Activated naive CD4-positive, alpha-beta T cell treated with anti-CD3 and anti-CD28 coated beads, Interleukin-2, amount 50 U/mL, for 24 hours (primary cell): ENCODE measurements at regions not wholly inside any gene's neighbourhood (a gene's known extent, or its start where the extent isn't known, plus 50 kb on each side); places are given as distances from the start of the nearest gene placed in this dataset.
"Not testable (repeated sequence)": the region's sequence is repeated elsewhere in the genome, so short reads cannot be mapped to it uniquely, and the experiment has no call there.

Experiments used
- H3K27ac Mint-ChIP-seq: one replicate; pipeline ENCODE4 v1.8.0; 2021; ENCODE audit warnings: mild to moderate bottlenecking, mixed read lengths
- H3K27me3 Mint-ChIP-seq: one replicate; pipeline ENCODE4 v1.8.0; 2021; ENCODE audit warnings: mixed read lengths
- H3K36me3 Mint-ChIP-seq: one replicate; pipeline ENCODE4 v1.8.0; 2021; ENCODE audit warnings: mixed read lengths
- H3K4me1 Mint-ChIP-seq: one replicate; pipeline ENCODE4 v1.8.0; 2021; ENCODE audit warnings: mixed read lengths
- H3K4me3 Mint-ChIP-seq: one replicate; pipeline ENCODE4 v1.8.0; 2021; ENCODE audit warnings: mild to moderate bottlenecking, mixed read lengths
- H3K9me3 Mint-ChIP-seq: one replicate; pipeline ENCODE4 v1.8.0; 2021; ENCODE audit warnings: mixed read lengths

GRCh38 chrX:109782994-109783700 lies 50.1 kb upstream of the ACSL4 start:
- Mint-ChIP-seq H3K4me1 (peaks cover 11% of the 10 kb centered on the region), H3K4me3 (no peak overlapping the region), H3K36me3 (no peaks in the 10 kb centered on the region), H3K9me3 (no peaks in the 10 kb centered on the region), H3K27me3 (no peaks in the 10 kb centered on the region), H3K27ac (peak overlapping the region; percentile 41)

DNA sequence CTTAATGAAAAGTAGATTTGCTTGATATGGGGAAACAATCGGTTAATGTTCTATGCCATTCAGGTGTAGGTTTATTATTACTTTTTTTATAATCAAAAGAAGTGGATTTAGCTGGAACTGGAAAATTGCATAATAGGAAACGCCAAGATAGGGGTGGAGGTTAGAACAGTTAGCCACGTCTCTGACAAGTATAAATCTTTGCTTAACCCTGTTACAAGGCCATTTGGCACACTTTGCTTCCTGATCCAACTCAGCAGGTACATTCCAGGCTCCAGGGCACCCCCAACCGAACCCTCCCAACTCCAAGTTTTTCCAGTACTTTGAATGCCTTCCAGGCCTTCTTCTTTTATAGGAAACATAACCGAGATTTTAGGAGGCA lies 50.6 kb upstream of the ACSL4 start:
- Mint-ChIP-seq H3K4me1 (peaks cover 11% of the 10 kb centered on the region), H3K36me3 (no peaks in the 10 kb centered on the region), H3K4me3 (no peak overlapping the region), H3K27ac (no peak overlapping the region), H3K27me3 (no peaks in the 10 kb centered on the region), H3K9me3 (no peaks in the 10 kb centered on the region)

DNA sequence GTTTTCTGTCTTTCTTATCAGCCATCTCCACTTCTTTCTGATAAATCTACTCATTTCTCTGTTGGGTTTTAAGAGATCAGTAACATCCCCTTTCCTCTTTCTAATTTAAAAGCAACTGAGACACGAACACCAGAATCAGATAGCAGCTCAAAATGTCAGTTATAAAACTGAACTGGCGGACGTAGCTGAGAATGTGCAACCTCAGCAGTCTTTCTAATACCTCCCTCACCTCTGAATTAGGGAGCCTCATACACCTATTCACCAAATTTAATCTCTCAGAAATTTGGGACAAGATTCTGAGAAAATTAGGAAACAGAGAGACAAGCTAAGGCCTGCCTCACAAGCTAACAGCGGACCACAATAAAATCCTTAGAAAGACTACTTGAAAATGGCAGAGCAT lies 52.0 kb upstream of the ACSL4 start:
- no peaks in the 10 kb centered on the region for H3K36me3 Mint-ChIP-seq
- H3K4me3 Mint-ChIP-seq, result no peak overlapping the region
- H3K27ac Mint-ChIP-seq, result no peak overlapping the region
- H3K27me3 Mint-ChIP-seq, result peaks cover under 1% of the 10 kb centered on the region
- H3K9me3 Mint-ChIP-seq, result no peaks in the 10 kb centered on the region
- H3K4me1 Mint-ChIP-seq, result peaks cover 11% of the 10 kb centered on the region

GRCh38 chrX:109790511-109790910 lies 57.5 kb upstream of the ACSL4 start:
- H3K27me3 Mint-ChIP-seq, H3K9me3 Mint-ChIP-seq, H3K36me3 Mint-ChIP-seq, H3K4me3 Mint-ChIP-seq, H3K4me1 Mint-ChIP-seq, H3K27ac Mint-ChIP-seq: not testable (repeated sequence)

DNA sequence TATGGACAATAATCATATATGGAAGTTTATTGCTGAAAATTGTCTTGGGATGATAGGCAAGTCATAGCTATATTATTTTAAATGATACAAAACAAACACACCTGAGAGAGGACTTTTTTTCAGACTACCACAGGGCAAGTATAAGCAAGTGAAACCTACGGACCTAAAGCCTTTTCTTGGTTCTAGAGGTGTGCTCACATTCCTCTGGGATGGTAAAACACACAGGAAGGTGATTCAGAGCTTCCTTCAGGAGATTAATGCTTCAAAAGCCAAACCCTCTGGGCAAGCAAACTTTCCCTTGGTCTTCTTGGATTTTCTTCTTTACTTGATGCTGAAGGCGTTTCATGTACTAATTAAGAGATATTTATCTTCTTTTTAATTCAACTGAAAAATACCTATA lies 60.1 kb upstream of the ACSL4 start:
- H3K4me3 Mint-ChIP-seq, result no peak overlapping the region
- H3K4me1 Mint-ChIP-seq, result no peaks in the 10 kb centered on the region
- H3K27ac Mint-ChIP-seq, result no peak overlapping the region
- H3K36me3 Mint-ChIP-seq, result no peaks in the 10 kb centered on the region
- peaks cover 3% of the 10 kb centered on the region for H3K27me3 Mint-ChIP-seq
- H3K9me3 Mint-ChIP-seq, result no peaks in the 10 kb centered on the region

DNA sequence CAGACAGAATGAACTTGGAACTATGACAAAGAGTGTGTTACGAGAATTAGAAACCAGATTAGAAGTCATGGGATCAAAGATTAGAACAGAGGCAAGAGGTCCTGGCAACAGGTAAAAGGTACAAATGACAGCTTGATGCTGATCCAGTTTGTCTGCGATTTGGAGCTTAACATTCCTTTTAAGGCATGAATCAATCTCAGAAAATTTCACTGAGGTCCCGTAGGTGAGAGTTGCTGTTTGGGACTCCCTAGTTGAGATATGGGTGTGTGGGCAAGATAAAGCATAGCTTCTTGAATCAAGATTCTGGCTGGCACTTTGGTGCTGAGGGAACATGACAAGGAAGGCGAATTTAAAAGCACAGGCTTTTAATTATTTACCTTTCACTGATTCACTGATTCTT lies 62.6 kb upstream of the ACSL4 start:
- Mint-ChIP-seq H3K27ac (no peak overlapping the region), H3K27me3 (peaks cover 2% of the 10 kb centered on the region), H3K4me3 (no peak overlapping the region), H3K9me3 (no peaks in the 10 kb centered on the region), H3K36me3 (no peaks in the 10 kb centered on the region), H3K4me1 (no peaks in the 10 kb centered on the region)

DNA sequence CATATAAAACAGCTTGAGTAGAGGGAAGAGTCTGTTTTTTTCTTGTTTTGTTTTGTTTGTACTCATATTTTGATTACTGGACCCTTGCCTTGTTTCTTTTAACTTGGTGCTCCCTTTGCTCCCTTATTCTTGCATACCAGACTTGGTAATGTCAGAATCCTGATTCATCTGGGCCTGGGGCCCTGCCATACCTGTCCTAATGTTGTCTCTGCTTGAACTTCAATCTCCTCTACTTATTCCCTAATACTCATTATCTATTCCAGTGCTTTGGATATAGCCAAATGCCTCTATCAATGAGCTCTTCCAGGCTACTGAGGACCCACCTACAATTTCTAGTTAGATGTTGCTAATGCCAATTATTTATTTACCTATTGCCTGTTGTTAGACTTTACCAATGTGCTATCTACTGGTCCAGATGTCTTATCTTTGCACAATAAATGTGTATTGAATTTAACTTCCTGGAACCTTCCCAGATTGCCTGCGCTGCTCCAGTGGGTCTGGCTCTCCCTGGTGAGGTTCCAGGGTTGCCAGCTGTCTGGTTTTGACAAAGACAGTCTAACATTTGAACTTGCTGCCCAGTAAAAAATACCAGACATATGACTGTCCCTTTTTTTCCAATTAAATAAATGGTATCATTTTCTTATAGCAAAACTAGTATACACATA lies 64.4 kb upstream of the ACSL4 start:
- Mint-ChIP-seq H3K27me3 (peaks cover 2% of the 10 kb centered on the region), H3K27ac (no peak overlapping the region), H3K36me3 (no peaks in the 10 kb centered on the region), H3K4me3 (no peak overlapping the region), H3K9me3 (no peaks in the 10 kb centered on the region), H3K4me1 (no peaks in the 10 kb centered on the region)

GRCh38 chrX:109812236-109812635 lies 79.2 kb upstream of the ACSL4 start:
- H3K9me3 Mint-ChIP-seq, result no peaks in the 10 kb centered on the region
- H3K36me3 Mint-ChIP-seq, result no peaks in the 10 kb centered on the region
- no peaks in the 10 kb centered on the region for H3K27me3 Mint-ChIP-seq
- no peaks in the 10 kb centered on the region for H3K4me1 Mint-ChIP-seq
- H3K4me3 Mint-ChIP-seq, result no peak overlapping the region
- no peak overlapping the region for H3K27ac Mint-ChIP-seq

GRCh38 chrX:109813236-109813635 lies 80.2 kb upstream of the ACSL4 start:
- no peaks in the 10 kb centered on the region for H3K4me1 Mint-ChIP-seq
- H3K4me3 Mint-ChIP-seq, result no peak overlapping the region
- H3K27me3 Mint-ChIP-seq, result no peaks in the 10 kb centered on the region
- no peaks in the 10 kb centered on the region for H3K9me3 Mint-ChIP-seq
- no peaks in the 10 kb centered on the region for H3K36me3 Mint-ChIP-seq
- H3K27ac Mint-ChIP-seq, result no peak overlapping the region

DNA sequence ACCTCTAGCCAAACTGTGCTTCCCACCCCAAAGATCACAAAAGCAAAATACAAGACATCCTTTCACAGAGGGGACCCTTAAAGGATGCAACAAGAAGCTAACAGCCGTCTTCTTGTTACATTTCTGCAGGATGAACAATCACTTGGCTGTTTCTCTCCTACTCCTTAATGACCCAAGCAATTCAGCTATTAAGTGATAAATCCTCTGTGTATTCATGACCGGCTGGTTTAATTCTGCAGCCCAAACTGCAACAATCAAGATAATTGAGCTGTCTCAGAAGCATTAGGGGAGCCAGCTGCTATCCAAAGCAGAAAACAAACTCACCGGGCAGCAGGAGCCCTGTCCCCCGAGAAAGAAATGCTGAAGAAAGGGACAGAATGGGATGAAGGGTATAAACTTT lies 85.9 kb upstream of the ACSL4 start:
- Mint-ChIP-seq H3K9me3 (no peaks in the 10 kb centered on the region), H3K36me3 (no peaks in the 10 kb centered on the region), H3K27me3 (no peaks in the 10 kb centered on the region), H3K4me1 (no peaks in the 10 kb centered on the region), H3K4me3 (no peak overlapping the region), H3K27ac (no peak overlapping the region)

DNA sequence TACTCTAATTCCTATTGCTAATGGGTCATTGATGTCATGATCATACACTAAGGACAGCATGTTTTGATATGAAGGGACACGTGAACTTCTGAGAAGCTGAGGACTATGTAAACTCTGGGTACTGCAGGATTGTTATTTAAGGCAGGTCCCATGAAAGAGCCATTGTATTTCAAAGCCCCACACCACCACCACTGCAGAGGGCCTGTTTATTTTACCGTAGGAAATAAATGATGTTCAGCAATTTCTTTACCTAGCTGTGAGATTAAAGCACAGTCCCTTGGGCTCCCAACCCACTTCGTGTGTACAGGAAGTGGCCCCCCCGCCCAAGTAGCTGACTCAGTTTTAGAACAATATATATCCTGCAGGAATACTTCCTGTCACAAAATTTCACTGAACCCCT lies 89.8 kb upstream of the ACSL4 start:
- H3K27me3 Mint-ChIP-seq, result no peaks in the 10 kb centered on the region
- H3K36me3 Mint-ChIP-seq, result no peaks in the 10 kb centered on the region
- no peak overlapping the region for H3K4me3 Mint-ChIP-seq
- no peaks in the 10 kb centered on the region for H3K9me3 Mint-ChIP-seq
- no peaks in the 10 kb centered on the region for H3K4me1 Mint-ChIP-seq
- H3K27ac Mint-ChIP-seq, result no peak overlapping the region

- Mint-ChIP-seq H3K4me3 (no peak overlapping the region), H3K27me3 (no peaks in the 10 kb centered on the region), H3K4me1 (no peaks in the 10 kb centered on the region), H3K9me3 (no peaks in the 10 kb centered on the region), H3K27ac (no peak overlapping the region), H3K36me3 (no peaks in the 10 kb centered on the region)
Measured at GRCh38 chrX:109826954-109827708, 94.1 kb upstream of the ACSL4 start.

DNA sequence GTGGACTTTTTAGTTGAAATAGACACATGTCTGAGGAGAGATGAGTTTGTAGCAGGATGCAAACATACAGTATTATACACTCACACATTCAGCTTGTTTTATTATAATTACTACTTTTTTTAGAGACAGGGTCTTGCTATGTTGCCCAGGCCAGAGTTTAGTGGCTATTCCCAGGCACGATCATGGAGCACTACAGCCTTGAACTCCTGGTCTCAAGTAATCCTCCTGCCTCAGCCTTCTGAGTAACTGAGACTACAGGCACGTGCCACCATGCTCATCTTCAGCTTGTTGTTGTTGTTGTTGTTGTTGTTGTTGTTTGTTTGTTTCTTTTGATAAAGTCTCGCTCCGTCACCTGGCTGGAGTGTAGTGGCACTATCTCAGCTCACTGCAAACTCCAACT lies 94.7 kb upstream of the ACSL4 start:
- Mint-ChIP-seq H3K4me3 (no peak overlapping the region), H3K9me3 (no peaks in the 10 kb centered on the region), H3K4me1 (no peaks in the 10 kb centered on the region), H3K27me3 (no peaks in the 10 kb centered on the region), H3K36me3 (no peaks in the 10 kb centered on the region), H3K27ac (no peak overlapping the region)

GRCh38 chrX:109830157-109830703 lies 97.2 kb upstream of the ACSL4 start:
- H3K9me3 Mint-ChIP-seq, result no peaks in the 10 kb centered on the region
- no peak overlapping the region for H3K4me3 Mint-ChIP-seq
- no peaks in the 10 kb centered on the region for H3K36me3 Mint-ChIP-seq
- H3K27me3 Mint-ChIP-seq, result no peaks in the 10 kb centered on the region
- no peak overlapping the region for H3K27ac Mint-ChIP-seq
- no peaks in the 10 kb centered on the region for H3K4me1 Mint-ChIP-seq

GRCh38 chrX:109830704-109831206 lies 97.7 kb upstream of the ACSL4 start:
- no peak overlapping the region for H3K27ac Mint-ChIP-seq
- no peaks in the 10 kb centered on the region for H3K4me1 Mint-ChIP-seq
- no peaks in the 10 kb centered on the region for H3K27me3 Mint-ChIP-seq
- H3K9me3 Mint-ChIP-seq, result no peaks in the 10 kb centered on the region
- no peaks in the 10 kb centered on the region for H3K36me3 Mint-ChIP-seq
- no peak overlapping the region for H3K4me3 Mint-ChIP-seq
